Stomach smooth muscle (tissue), 2 donors: ENCODE measurements at regions not wholly inside any gene's neighbourhood (a gene's known extent, or its start where the extent isn't known, plus 50 kb on each side); places are given as distances from the start of the nearest gene placed in this dataset.
"Not testable (repeated sequence)": the region's sequence is repeated elsewhere in the genome, so short reads cannot be mapped to it uniquely, and the experiment has no call there.

Source experiments
- H3K27ac ChIP-seq: one replicate; pipeline ENCODE4 v1.7.0; 2013; ENCODE audit warnings: mild to moderate bottlenecking, low read length, inconsistent platforms
- H3K27me3 ChIP-seq, 2 donors: one replicate each; pipeline ENCODE4 v1.7.0; 2013; ENCODE audit warnings: low read length in 2 of 2; ENCODE audit not compliant: insufficient read depth in 2 of 2, control insufficient read depth in 1 of 2
- H3K36me3 ChIP-seq, 2 donors: one replicate each; pipeline ENCODE4 v1.7.0; 2013; ENCODE audit warnings: low read length in 2 of 2; ENCODE audit not compliant: control insufficient read depth in 2 of 2, insufficient read depth in 2 of 2
- H3K4me1 ChIP-seq: one replicate; pipeline ENCODE4 v1.7.0; 2013; ENCODE audit warnings: low read length; ENCODE audit not compliant: control insufficient read depth, insufficient read depth
- H3K4me3 ChIP-seq, 2 donors: one replicate each; pipeline ENCODE4 v1.7.0; 2013; ENCODE audit warnings: low read length in 2 of 2
- H3K9ac ChIP-seq, 2 donors: one replicate each; pipeline ENCODE4 v1.7.0; 2013; ENCODE audit warnings: low read length in 2 of 2, mild to moderate bottlenecking in 1 of 2
- H3K9me3 ChIP-seq, 2 donors: one replicate each; pipeline ENCODE4 v1.7.0; 2013; ENCODE audit warnings: low read length in 2 of 2; ENCODE audit not compliant: control insufficient read depth in 2 of 2
- donor health status: healthy.
- donor health status: Pancreatic carcinoma.

- H3K9me3 ChIP-seq, H3K36me3 ChIP-seq, H3K27me3 ChIP-seq, H3K4me3 ChIP-seq, H3K27ac ChIP-seq, H3K4me1 ChIP-seq, H3K9ac ChIP-seq: not testable (repeated sequence)
Measured at GRCh38 chr2:87425717-87426116, 322.2 kb upstream of the PLGLB2 start.

- H3K4me3 ChIP-seq, H3K27me3 ChIP-seq, H3K4me1 ChIP-seq, H3K27ac ChIP-seq, H3K36me3 ChIP-seq, H3K9ac ChIP-seq, H3K9me3 ChIP-seq: not testable (repeated sequence)
Measured at GRCh38 chr2:87428452-87429130, 319.3 kb upstream of the PLGLB2 start.

GRCh38 chr2:87429206-87429930 is 318.5 kb upstream of the PLGLB2 start:
- not testable (repeated sequence) for H3K9ac ChIP-seq, H3K4me3 ChIP-seq, H3K27ac ChIP-seq, H3K36me3 ChIP-seq, H3K27me3 ChIP-seq, H3K4me1 ChIP-seq, H3K9me3 ChIP-seq

GRCh38 chr2:87429931-87430275 is 318.0 kb upstream of the PLGLB2 start:
- H3K9ac ChIP-seq, H3K4me1 ChIP-seq, H3K27me3 ChIP-seq, H3K27ac ChIP-seq, H3K4me3 ChIP-seq, H3K36me3 ChIP-seq, H3K9me3 ChIP-seq: not testable (repeated sequence)

GRCh38 chr2:87431051-87431450 is 316.8 kb upstream of the PLGLB2 start:
- not testable (repeated sequence) for H3K4me1 ChIP-seq, H3K27me3 ChIP-seq, H3K9ac ChIP-seq, H3K36me3 ChIP-seq, H3K27ac ChIP-seq, H3K9me3 ChIP-seq, H3K4me3 ChIP-seq

- not testable (repeated sequence) for H3K36me3 ChIP-seq, H3K27ac ChIP-seq, H3K4me3 ChIP-seq, H3K9me3 ChIP-seq, H3K4me1 ChIP-seq, H3K9ac ChIP-seq, H3K27me3 ChIP-seq
Measured at GRCh38 chr2:87432711-87433453, 315.0 kb upstream of the PLGLB2 start.

- H3K4me1 ChIP-seq, H3K9ac ChIP-seq, H3K4me3 ChIP-seq, H3K36me3 ChIP-seq, H3K27ac ChIP-seq, H3K9me3 ChIP-seq, H3K27me3 ChIP-seq: not testable (repeated sequence)
Measured at GRCh38 chr2:87436007-87436406, 311.9 kb upstream of the PLGLB2 start.

- H3K36me3 ChIP-seq, H3K4me1 ChIP-seq, H3K27ac ChIP-seq, H3K27me3 ChIP-seq, H3K9ac ChIP-seq, H3K4me3 ChIP-seq, H3K9me3 ChIP-seq: not testable (repeated sequence)
Measured at GRCh38 chr2:87437701-87438260, 310.1 kb upstream of the PLGLB2 start.

GRCh38 chr2:87438780-87439454 is 309.0 kb upstream of the PLGLB2 start:
- H3K9me3 ChIP-seq, H3K36me3 ChIP-seq, H3K9ac ChIP-seq, H3K27ac ChIP-seq, H3K4me3 ChIP-seq, H3K27me3 ChIP-seq, H3K4me1 ChIP-seq: not testable (repeated sequence)

- H3K27ac ChIP-seq = not testable (repeated sequence)
Measured at GRCh38 chr2:87439617-87440204, 308.2 kb upstream of the PLGLB2 start.

More at GRCh38 chr2:87439617-87440204, 308.2 kb upstream of the PLGLB2 start:
- not testable (repeated sequence) for H3K9ac ChIP-seq, H3K36me3 ChIP-seq, H3K4me3 ChIP-seq, H3K9me3 ChIP-seq, H3K4me1 ChIP-seq, H3K27me3 ChIP-seq
